ENCODE measurements at regions not wholly inside any gene's neighbourhood (a gene's known extent, or its start where the extent isn't known, plus 50 kb on each side); places are given as distances from the start of the nearest gene placed in this dataset.

- TF ChIP-seq ZNF462 (CRISPR knock-in tag; IDR thresholded peaks at IDR 0.05) (no peak), NANOG (IDR thresholded peaks at IDR 0.05; ENCODE audit: borderline replicate concordance) (no peak), ZNF114 (CRISPR knock-in tag; IDR thresholded peaks at IDR 0.05) (no peak), EZH2 (IDR thresholded peaks at IDR 0.05; ENCODE audit: low read depth, unreplicated experiment) (no peak)
Observed at GRCh38 chr9:15059003-15059402, 148.8 kb upstream of the FREM1 start (continued).

GRCh38 chr9:15058236-15058635 lies 148.0 kb upstream of the FREM1 start:
- Mint-ChIP-seq H3K27me3 (ENCODE audit: insufficient read depth, low read depth, poor library complexity) (no peaks in the 10 kb centered on the region), H3K4me3 (no peak overlapping the region), H3K36me3 (ENCODE audit: low read depth) (no peaks in the 10 kb centered on the region), H3K27ac (no peak overlapping the region), H3K9me3 (0 out of 3 replicates have a peak, but pooled peaks cover 3% of the 10 kb centered on the region), H3K4me1 (peaks cover 6% of the 10 kb centered on the region; the same call in 2 of the 3 replicates)
- H3K27me3 ChIP-seq (ENCODE audit: insufficient read depth), result no peaks in the 10 kb centered on the region
- no peak overlapping the region for H3K4me2 ChIP-seq
- H3K36me3 ChIP-seq (ENCODE audit: insufficient read depth), result no peaks in the 10 kb centered on the region
- H4K20me1 ChIP-seq (replicated peaks; ENCODE audit: insufficient read depth), result no peaks in the 10 kb centered on the region
- H3K4me3 ChIP-seq, result no peak overlapping the region
- H3F3A ChIP-seq (replicated peaks; ENCODE audit: low read depth), result no peaks in the 10 kb centered on the region
- no peaks in the 10 kb centered on the region for H3K79me2 ChIP-seq (replicated peaks; ENCODE audit: insufficient read depth)
- no peak overlapping the region; the same call in 1 of the 2 replicates for H2AFZ ChIP-seq
- ATAC-seq (no peak), DNase-seq (ENCODE audit: low spot score) (no peak)
- H3K9me2 ChIP-seq (ENCODE audit: insufficient read depth), result no peaks in the 10 kb centered on the region
- H3K27ac ChIP-seq (ENCODE audit: low read depth), result no peak overlapping the region
- H3K4me1 ChIP-seq (ENCODE audit: insufficient read depth), result no peaks in the 10 kb centered on the region
- TF ChIP-seq ZNF331 (CRISPR knock-in tag; IDR thresholded peaks at IDR 0.05; ENCODE audit: low read depth) (no peak), EZH2phosphoT487 (IDR thresholded peaks at IDR 0.05; ENCODE audit: unreplicated experiment) (no peak), CTCF (conservative IDR thresholded peaks at IDR 0.05; ENCODE audit: low read depth in 2 of 2) (no peak), POLR2AphosphoS5 (IDR thresholded peaks at IDR 0.05; ENCODE audit: low read depth) (no peak), ZNF114 (CRISPR knock-in tag; IDR thresholded peaks at IDR 0.05) (no peak), ZNF462 (CRISPR knock-in tag; IDR thresholded peaks at IDR 0.05) (no peak), CREB1 (CRISPR knock-in tag; IDR thresholded peaks at IDR 0.05; ENCODE audit: low read depth) (no peak)

Measured in GM23338 (cell line).